G401 (cell line): ENCODE measurements at regions not wholly inside any gene's neighbourhood (a gene's known extent, or its start where the extent isn't known, plus 50 kb on each side); places are given as distances from the start of the nearest gene placed in this dataset.
"Not testable (repeated sequence)": the region's sequence is repeated elsewhere in the genome, so short reads cannot be mapped to it uniquely, and the experiment has no call there.

Experiments
- DNase-seq: peaks from one replicate; pipeline ENCODE4 v3.0.0-alpha.2; 2015; ENCODE audit warnings: low spot score
- in situ Hi-C: cut with HindIII; loops from 2 replicates; pipeline ENCODE4 v1.10.0; 2016; ENCODE audit warnings: low sequenced_read_pairs, mixed read lengths

GRCh38 chr5:117740268-117740667 lies 1165.6 kb upstream of the SEMA6A start:
- in situ Hi-C loops, result no loop called here
- no peak for DNase-seq

GRCh38 chr5:117738571-117738970 lies 1163.9 kb upstream of the SEMA6A start:
- DNase-seq, result no peak
- in situ Hi-C loops, result no loop called here

GRCh38 chr5:117736698-117737097 lies 1162.1 kb upstream of the SEMA6A start:
- in situ Hi-C loops, result no loop called here
- no peak for DNase-seq

- in situ Hi-C loops, result no loop called here
- no peak for DNase-seq
Observed at GRCh38 chr5:117734056-117734455, 1159.4 kb upstream of the SEMA6A start.

GRCh38 chr5:117733051-117733450 lies 1158.4 kb upstream of the SEMA6A start:
- in situ Hi-C loops, result no loop called here
- no peak for DNase-seq

GRCh38 chr5:117732264-117732663 lies 1157.6 kb upstream of the SEMA6A start:
- in situ Hi-C loops, result no loop called here
- no peak for DNase-seq

GRCh38 chr5:117731446-117731845 lies 1156.8 kb upstream of the SEMA6A start:
- DNase-seq, result peak; percentile 41
- in situ Hi-C loops, result no loop called here

GRCh38 chr5:117720784-117721183 lies 1146.2 kb upstream of the SEMA6A start:
- in situ Hi-C loops, DNase-seq: not testable (repeated sequence)

GRCh38 chr5:117719413-117719812 lies 1144.8 kb upstream of the SEMA6A start:
- DNase-seq, result no peak
- in situ Hi-C loops, result no loop called here

GRCh38 chr5:117713585-117714198 lies 1139.1 kb upstream of the SEMA6A start:
- no peak for DNase-seq

GRCh38 chr5:117701062-117701461 lies 1126.4 kb upstream of the SEMA6A start:
- in situ Hi-C loops, result no loop called here
- DNase-seq, result no peak

More at GRCh38 chr5:117713585-117714198, 1139.1 kb upstream of the SEMA6A start:
- in situ Hi-C loops, result no loop called here

GRCh38 chr5:117692606-117693005 lies 1118.0 kb upstream of the SEMA6A start:
- in situ Hi-C loops, result no loop called here
- no peak for DNase-seq

- DNase-seq, result no peak
- in situ Hi-C loops, result no loop called here
Observed at GRCh38 chr5:117691081-117691870, 1116.7 kb upstream of the SEMA6A start.

- in situ Hi-C loops, result no loop called here
- DNase-seq, result no peak
Observed at GRCh38 chr5:117690612-117691011, 1116.0 kb upstream of the SEMA6A start.

- in situ Hi-C loops, result no loop called here
- DNase-seq, result no peak
Observed at GRCh38 chr5:117686926-117687325, 1112.3 kb upstream of the SEMA6A start.

GRCh38 chr5:117682416-117682815 lies 1107.8 kb upstream of the SEMA6A start:
- DNase-seq, result no peak
- in situ Hi-C loops, result no loop called here

GRCh38 chr5:117681431-117682254 lies 1107.0 kb upstream of the SEMA6A start:
- DNase-seq, result no peak

GRCh38 chr5:117680426-117680825 lies 1105.8 kb upstream of the SEMA6A start:
- peak; percentile 10 for DNase-seq
- in situ Hi-C loops, result no loop called here

More at GRCh38 chr5:117681431-117682254, 1107.0 kb upstream of the SEMA6A start:
- in situ Hi-C loops, result no loop called here

GRCh38 chr5:117679046-117679445 lies 1104.4 kb upstream of the SEMA6A start:
- no peak for DNase-seq
- in situ Hi-C loops, result no loop called here

GRCh38 chr5:117675646-117676045 lies 1101.0 kb upstream of the SEMA6A start:
- in situ Hi-C loops, result no loop called here
- DNase-seq, result no peak
